Muscle of leg (tissue), 3 donors: ENCODE measurements at regions not wholly inside any gene's neighbourhood (a gene's known extent, or its start where the extent isn't known, plus 50 kb on each side); places are given as distances from the start of the nearest gene placed in this dataset.
"Not testable (repeated sequence)": the region's sequence is repeated elsewhere in the genome, so short reads cannot be mapped to it uniquely, and the experiment has no call there.

Source experiments
- DNase-seq: peaks from one replicate; pipeline ENCODE4 v3.0.0; 2013
- H3K27ac ChIP-seq: one replicate; pipeline ENCODE4 v1.5.1; 2013; ENCODE audit warnings: mild to moderate bottlenecking, low read length, control low read depth
- H3K27me3 ChIP-seq: one replicate; pipeline ENCODE4 v1.6.1; 2013; ENCODE audit warnings: low read length; ENCODE audit not compliant: control insufficient read depth, insufficient read depth
- H3K36me3 ChIP-seq: one replicate; pipeline ENCODE4 v1.6.1; 2013; ENCODE audit warnings: low read length; ENCODE audit not compliant: control insufficient read depth, insufficient read depth
- H3K4me1 ChIP-seq: one replicate; pipeline ENCODE4 v1.6.1; 2013; ENCODE audit warnings: low read length; ENCODE audit not compliant: control insufficient read depth, insufficient read depth
- H3K4me3 ChIP-seq: one replicate; pipeline ENCODE4 v1.5.1; 2013; ENCODE audit warnings: low read length, control low read depth
- H3K9me3 ChIP-seq: replicated peaks from 2 replicates; pipeline ENCODE4 v1.6.1; 2013; ENCODE audit warnings: low read depth, low read length; ENCODE audit not compliant: control insufficient read depth
- WGBS: methylation state at CpG from one replicate; pipeline ENCODE4 v1.1.5; 2013; ENCODE audit warnings: missing lambda C conversion rate; ENCODE audit not compliant: insufficient coverage; 5-methylcytosine and 5-hydroxymethylcytosine counted together

DNA sequence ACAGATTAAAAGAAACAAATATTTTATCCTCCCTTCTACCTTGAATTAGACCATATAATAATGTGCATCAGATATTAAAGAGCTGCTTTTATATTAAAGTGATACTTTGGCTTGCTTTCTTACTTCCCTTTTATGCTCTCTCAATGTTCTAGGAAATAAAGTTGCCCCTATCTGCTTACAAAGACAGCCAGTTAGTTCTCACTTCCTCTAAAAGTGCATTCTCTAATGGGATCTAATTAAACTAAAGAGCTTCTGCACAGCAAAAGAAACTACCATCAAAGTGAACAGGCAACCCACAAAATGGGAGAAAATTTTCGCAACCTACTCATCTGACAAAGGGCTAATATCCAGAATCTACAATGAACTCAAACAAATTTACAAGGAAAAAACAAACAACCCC is 224.1 kb upstream of the CADM2 start:
- no CpG with 5 or more reads among the region's 1 CpG for WGBS
- H3K4me3 ChIP-seq, DNase-seq, H3K9me3 ChIP-seq, H3K27me3 ChIP-seq, H3K36me3 ChIP-seq, H3K27ac ChIP-seq, H3K4me1 ChIP-seq: not testable (repeated sequence)

DNA sequence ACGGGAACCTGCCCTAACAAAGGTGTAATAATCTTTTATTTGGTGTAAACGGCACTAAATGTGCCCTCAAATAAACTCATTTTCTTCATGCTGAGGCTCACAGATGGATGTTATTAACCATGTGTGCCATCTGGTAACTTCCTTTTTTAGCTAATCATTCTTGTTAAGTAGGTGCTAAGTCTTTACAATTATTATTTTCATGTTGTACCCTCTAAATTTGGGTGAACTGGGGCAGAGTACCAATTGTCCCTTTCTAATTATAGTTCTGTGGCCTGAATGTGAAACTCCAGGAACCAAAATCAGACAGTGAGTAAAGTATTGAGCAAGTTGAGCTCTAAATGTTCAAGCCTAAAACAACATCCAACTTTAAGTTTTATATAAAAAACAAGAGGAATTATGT is 220.7 kb upstream of the CADM2 start:
- Histone ChIP-seq H3K4me1 (no peaks in the 10 kb centered on the region), H3K27ac (no peak overlapping the region), H3K27me3 (no peaks in the 10 kb centered on the region), H3K4me3 (no peak overlapping the region), H3K9me3 (no peaks in the 10 kb centered on the region), H3K36me3 (no peaks in the 10 kb centered on the region)
- no CpG with 5 or more reads among the region's 2 CpGs for WGBS
- DNase-seq, result no peak

DNA sequence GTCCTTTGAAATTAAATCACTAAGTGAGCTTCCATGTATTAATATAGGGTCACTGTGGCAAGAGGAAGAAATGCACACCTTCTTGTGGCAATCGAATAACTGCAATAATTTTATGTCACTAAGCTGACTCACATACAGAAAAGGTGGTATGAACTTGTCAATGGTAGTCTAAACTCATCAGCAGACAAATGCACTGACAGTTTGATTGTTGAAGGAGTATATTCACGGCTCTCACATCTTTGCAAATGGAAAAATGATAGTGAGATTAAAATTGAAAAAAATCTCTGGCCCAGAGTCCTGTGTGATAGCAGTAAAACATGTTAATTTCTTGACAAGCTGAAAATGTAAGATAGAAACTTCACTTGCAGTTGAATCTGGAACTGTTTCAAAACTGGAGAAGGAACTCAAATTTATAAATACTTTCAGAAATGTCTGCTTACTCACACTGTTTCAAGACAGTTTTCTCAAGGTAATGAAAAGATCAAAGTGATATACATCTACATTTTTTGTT is 215.8 kb upstream of the CADM2 start:
- no CpG with 5 or more reads among the region's 2 CpGs for WGBS
- Histone ChIP-seq H3K9me3 (no peaks in the 10 kb centered on the region), H3K27ac (no peak overlapping the region), H3K4me3 (no peak overlapping the region), H3K4me1 (no peaks in the 10 kb centered on the region), H3K27me3 (no peaks in the 10 kb centered on the region), H3K36me3 (no peaks in the 10 kb centered on the region)
- no peak for DNase-seq

DNA sequence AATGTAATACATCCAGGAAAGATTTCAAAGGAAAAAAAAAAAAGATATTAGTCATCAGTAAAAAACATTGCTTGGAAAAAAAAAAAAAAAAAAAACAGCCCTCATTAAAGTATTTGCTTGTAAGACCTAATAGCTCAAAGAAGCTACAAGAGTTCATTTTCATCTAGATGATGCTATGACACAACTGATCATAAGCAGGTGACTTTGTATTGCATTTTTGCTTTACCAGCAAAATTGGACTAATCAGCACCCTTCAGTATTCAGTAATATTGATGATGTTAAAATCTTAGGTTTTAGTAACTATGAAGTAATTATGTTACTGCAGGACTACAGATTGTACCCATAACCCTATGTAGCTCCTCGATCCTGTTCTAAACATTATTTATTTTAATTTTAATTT is 214.7 kb upstream of the CADM2 start:
- Histone ChIP-seq H3K27me3 (no peaks in the 10 kb centered on the region), H3K36me3 (no peaks in the 10 kb centered on the region), H3K27ac (no peak overlapping the region), H3K9me3 (no peaks in the 10 kb centered on the region), H3K4me1 (no peaks in the 10 kb centered on the region), H3K4me3 (no peak overlapping the region)
- DNase-seq, result no peak
- WGBS, result no CpG with 5 or more reads among the region's 1 CpG

DNA sequence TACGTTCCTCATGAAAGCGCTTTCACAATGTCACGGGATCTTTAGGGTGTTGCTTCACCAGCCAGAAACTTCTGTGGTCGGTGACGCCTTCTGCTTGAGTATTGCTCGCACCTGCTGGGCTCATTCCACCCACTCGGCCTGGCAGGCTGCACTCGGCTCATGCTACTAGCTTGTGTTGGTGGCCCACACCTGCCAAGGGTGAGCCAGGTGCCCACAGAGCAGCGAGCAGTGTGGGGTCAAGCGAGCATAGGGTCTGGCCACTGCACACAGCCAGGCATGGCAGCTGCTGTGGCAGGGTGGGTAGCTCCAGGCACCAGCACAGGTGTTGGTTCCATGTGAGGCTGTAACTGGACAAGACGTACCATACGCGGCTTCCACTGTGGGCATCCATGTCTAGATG is 202.9 kb upstream of the CADM2 start:
- H3K27ac ChIP-seq, result no peak overlapping the region
- 84% methylated on average over 13 of the region's 13 CpGs for WGBS
- DNase-seq, result no peak
- H3K4me3 ChIP-seq, result no peak overlapping the region
- H3K9me3 ChIP-seq, result no peaks in the 10 kb centered on the region
- H3K27me3 ChIP-seq, result no peaks in the 10 kb centered on the region
- H3K4me1 ChIP-seq, result no peaks in the 10 kb centered on the region
- no peaks in the 10 kb centered on the region for H3K36me3 ChIP-seq

DNA sequence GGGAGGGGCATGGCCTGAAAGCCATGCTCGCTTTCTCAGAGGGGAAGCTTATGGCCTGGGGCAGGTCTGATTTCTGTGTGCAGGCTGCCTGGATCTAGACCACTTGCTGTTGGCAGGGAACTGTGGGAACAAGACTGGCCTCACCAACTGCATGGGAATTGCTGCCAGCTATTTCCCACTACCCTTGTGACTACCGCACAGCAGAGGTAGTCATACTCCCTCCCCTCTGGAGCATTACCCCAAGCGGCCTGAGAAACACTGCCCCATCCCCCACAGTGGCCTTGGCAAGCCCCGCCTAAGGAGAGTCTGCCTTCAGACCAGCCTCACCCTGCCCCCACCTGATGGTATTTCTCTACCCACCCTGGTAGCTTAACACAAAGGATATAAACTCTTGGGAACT is 199.4 kb upstream of the CADM2 start:
- Histone ChIP-seq H3K27me3 (no peaks in the 10 kb centered on the region), H3K36me3 (no peaks in the 10 kb centered on the region), H3K4me1 (no peaks in the 10 kb centered on the region), H3K4me3 (no peak overlapping the region), H3K27ac (no peak overlapping the region), H3K9me3 (no peaks in the 10 kb centered on the region)
- no peak for DNase-seq
- WGBS, result 67% methylated on average over 4 of the region's 4 CpGs

DNA sequence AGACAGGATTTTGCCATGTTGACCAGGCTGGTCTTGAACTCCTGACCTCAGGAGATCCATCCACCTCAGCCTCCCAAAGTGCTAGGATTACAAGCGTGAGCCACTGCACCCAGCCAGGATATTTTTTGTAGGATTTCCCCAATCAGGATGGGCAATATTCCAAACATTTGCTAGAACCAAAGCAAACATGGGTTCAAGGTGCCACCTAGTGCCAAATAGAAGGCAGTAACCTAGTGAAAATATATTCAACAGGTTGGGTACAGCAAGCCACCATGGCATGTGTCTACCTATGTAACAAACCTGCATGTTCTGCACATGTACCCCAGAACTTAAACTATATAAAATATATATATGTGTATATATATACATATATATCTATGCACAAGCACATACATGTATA is 185.9 kb upstream of the CADM2 start:
- no CpG with 5 or more reads among the region's 1 CpG for WGBS
- H3K27me3 ChIP-seq, result no peaks in the 10 kb centered on the region
- H3K4me1 ChIP-seq, result no peaks in the 10 kb centered on the region
- no peak overlapping the region for H3K4me3 ChIP-seq
- no peak for DNase-seq
- H3K36me3 ChIP-seq, result no peaks in the 10 kb centered on the region
- H3K9me3 ChIP-seq, result peaks cover 3% of the 10 kb centered on the region
- H3K27ac ChIP-seq, result no peak overlapping the region

DNA sequence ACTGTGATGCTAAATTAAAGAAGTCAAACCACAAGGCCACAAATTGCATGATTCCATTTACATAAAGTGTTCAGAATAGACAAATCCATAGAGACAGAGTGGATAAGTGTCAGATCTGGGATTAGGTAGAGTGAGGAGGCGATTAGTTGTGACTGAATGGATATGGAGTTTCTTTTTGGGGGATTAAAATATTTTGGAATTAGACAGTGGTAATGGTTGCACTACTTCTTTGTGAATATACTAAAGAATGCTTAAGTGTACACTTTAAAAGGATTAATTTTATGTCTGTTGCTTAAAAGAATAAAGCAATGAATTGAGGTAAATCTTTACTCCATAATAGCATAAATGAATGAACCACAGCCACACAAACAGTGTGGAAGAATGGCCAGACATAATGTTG is 175.5 kb upstream of the CADM2 start:
- Histone ChIP-seq H3K27ac (no peak overlapping the region), H3K9me3 (no peaks in the 10 kb centered on the region), H3K27me3 (no peaks in the 10 kb centered on the region), H3K4me3 (no peak overlapping the region), H3K4me1 (no peaks in the 10 kb centered on the region), H3K36me3 (no peaks in the 10 kb centered on the region)
- no CpG with 5 or more reads among the region's 1 CpG for WGBS
- no peak for DNase-seq

DNA sequence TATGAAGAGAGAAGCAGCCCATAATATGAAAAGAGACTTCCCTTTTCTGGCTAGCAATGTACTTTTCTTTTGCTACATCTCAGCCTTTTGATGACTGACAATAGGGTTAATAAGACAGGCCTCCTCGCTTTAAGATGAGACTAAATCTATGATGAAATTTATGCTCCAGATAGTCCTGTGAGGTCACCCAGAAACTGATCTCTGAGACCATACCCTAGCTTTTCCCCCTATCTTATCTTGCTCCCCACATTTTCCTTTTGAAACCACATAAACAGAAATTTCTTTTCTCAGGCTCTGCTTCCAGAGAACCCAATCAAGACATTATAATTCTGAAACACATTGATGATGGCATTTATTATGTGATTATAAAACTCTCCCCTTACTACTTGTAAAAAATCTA is 168.8 kb upstream of the CADM2 start:
- H3K27ac ChIP-seq, result no peak overlapping the region
- no peak for DNase-seq
- no peaks in the 10 kb centered on the region for H3K27me3 ChIP-seq
- no CpG with 5 or more reads among the region's 1 CpG for WGBS
- no peaks in the 10 kb centered on the region for H3K9me3 ChIP-seq
- no peaks in the 10 kb centered on the region for H3K4me1 ChIP-seq
- no peak overlapping the region for H3K4me3 ChIP-seq
- no peaks in the 10 kb centered on the region for H3K36me3 ChIP-seq

DNA sequence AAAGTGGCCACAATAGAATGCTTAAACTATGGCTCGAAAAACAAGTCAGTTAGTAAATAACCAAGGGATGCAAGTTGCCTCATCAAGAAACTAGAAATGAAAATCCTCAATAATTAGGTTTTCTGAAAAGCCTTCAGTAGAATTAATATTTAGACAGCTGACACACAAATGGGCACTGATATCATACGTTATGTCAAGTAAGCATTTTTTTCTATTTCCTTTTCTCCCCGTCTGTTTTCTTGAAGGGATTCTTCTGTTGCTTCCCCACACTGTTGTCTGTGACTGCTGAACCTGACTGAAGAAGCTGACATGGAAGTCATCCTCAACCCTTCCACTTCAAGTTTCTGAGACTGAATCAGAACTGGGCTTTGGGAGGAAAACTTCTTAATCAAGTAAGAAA is 151.8 kb upstream of the CADM2 start:
- no peaks in the 10 kb centered on the region for H3K27me3 ChIP-seq
- H3K36me3 ChIP-seq, result no peaks in the 10 kb centered on the region
- H3K4me3 ChIP-seq, result no peak overlapping the region
- no CpG with 5 or more reads among the region's 3 CpGs for WGBS
- H3K4me1 ChIP-seq, result no peaks in the 10 kb centered on the region
- no peak overlapping the region for H3K27ac ChIP-seq
- no peaks in the 10 kb centered on the region for H3K9me3 ChIP-seq
- no peak for DNase-seq

DNA sequence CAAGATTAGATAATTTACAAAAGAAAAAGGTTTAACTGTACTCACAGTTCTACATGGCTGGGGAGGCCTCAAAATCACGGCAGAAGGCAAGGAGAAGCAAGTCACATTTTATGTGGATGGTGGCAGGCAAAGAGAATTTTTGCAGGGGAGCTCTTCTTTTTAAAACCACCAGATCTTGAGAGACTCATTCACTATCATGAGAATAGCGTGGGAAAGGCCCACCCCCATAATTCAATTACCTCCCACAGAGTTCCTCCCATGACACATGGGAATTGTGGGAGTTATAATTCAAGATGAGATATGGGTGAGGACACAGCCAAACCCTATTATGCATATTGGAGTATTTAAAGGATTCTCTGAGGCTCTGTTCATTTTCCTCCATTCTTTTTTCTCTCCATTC is 138.7 kb upstream of the CADM2 start:
- Histone ChIP-seq H3K9me3 (no peaks in the 10 kb centered on the region), H3K4me3 (no peak overlapping the region), H3K36me3 (no peaks in the 10 kb centered on the region), H3K27me3 (no peaks in the 10 kb centered on the region), H3K4me1 (no peaks in the 10 kb centered on the region), H3K27ac (no peak overlapping the region)
- no CpG with 5 or more reads among the region's 2 CpGs for WGBS
- DNase-seq, result no peak
